Right ventricle myocardium superior (tissue), 1 donor: ENCODE measurements at regions not wholly inside any gene's neighbourhood (a gene's known extent, or its start where the extent isn't known, plus 50 kb on each side); places are given as distances from the start of the nearest gene placed in this dataset.
A peak's percentile ranks its signal among the peaks of the same experiment; 100 is the strongest.
"Not testable (repeated sequence)": the region's sequence is repeated elsewhere in the genome, so short reads cannot be mapped to it uniquely, and the experiment has no call there.

ENCODE experiments used
- ATAC-seq: fragments of 200-7000 bp; cut with Tn5 transposase; one replicate; pipeline ENCODE4 v1.9.1; 2020; ENCODE audit warnings: mild to moderate bottlenecking; ENCODE audit not compliant: poor library complexity
- DNase-seq: peaks from one replicate; pipeline ENCODE4 v3.0.0-alpha.2; 2020
- intact Hi-C: fragments of 100-400 bp; cut with DNase I; formaldehyde crosslinking; loops from one replicate; pipeline ENCODE4 v1.11.2; 2022
- donor health status: DM: no; HTN: yes; CAD: no; lungs with severe emphysema.

GRCh38 chr10:117492504-117492903, 50.0 kb upstream of the EMX2 start:
- DNase-seq, result no peak

GRCh38 chr10:117488004-117488403, 54.5 kb upstream of the EMX2 start:
- intact Hi-C loops, result no loop called here
- DNase-seq (no peak), ATAC-seq (no peak)

More at GRCh38 chr10:117492504-117492903, 50.0 kb upstream of the EMX2 start:
- no peak for ATAC-seq
- intact Hi-C loops, result loop anchor here (10.0 kb wide), 1 partner anchor 962 kb away; no protein-coding TSS in a partner anchor

GRCh38 chr10:117486606-117487005, 55.9 kb upstream of the EMX2 start:
- DNase-seq (no peak), ATAC-seq (no peak)
- intact Hi-C loops, result no loop called here

DNA sequence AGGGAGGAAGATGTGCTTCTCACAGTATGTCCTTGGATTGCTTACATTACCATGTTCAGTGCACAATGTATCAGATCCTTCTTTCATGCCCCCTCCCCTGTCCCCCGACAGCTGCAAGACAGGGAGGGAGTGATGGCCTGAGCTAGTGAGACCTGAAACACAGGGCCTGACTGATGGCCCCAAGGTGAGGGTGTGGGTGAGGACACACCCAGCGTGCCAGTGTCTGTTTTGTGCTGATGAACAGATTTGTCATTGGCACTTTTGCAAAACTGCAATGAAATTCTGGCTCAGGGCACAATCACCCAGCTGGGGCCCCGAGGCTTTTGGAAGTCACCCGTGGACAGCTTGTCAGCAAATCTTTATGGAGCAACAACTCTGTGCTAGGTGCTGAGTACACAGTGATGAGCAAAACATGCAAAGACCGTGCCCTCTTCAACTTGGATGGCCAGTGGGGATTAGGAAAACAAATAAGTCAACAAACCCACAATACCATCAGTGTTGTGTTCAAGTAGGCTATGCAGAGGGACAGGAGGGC, 59.4 kb upstream of the EMX2 start:
- ATAC-seq, result no peak
- intact Hi-C loops, result no loop called here
- no peak for DNase-seq

- DNase-seq, intact Hi-C loops, ATAC-seq: not testable (repeated sequence)
These were observed 61.5 kb upstream of the EMX2 start for GRCh38 chr10:117481011-117481410.

GRCh38 chr10:117480097-117480496, 62.4 kb upstream of the EMX2 start:
- intact Hi-C loops, result no loop called here
- no peak for ATAC-seq
- DNase-seq, result no peak

GRCh38 chr10:117477961-117478670, 64.4 kb upstream of the EMX2 start:
- DNase-seq, result no peak
- intact Hi-C loops, result no loop called here
- no peak for ATAC-seq

- peak; percentile 95 for ATAC-seq
- intact Hi-C loops, result no loop called here
- DNase-seq, result peak; percentile 51
These were observed 65.2 kb upstream of the EMX2 start for GRCh38 chr10:117477211-117477947.

- intact Hi-C loops, result no loop called here
- DNase-seq (no peak), ATAC-seq (peak; percentile 59)
These were observed 65.8 kb upstream of the EMX2 start for GRCh38 chr10:117476716-117477115.

GRCh38 chr10:117476281-117476680, 66.3 kb upstream of the EMX2 start:
- no peak for DNase-seq
- ATAC-seq, result no peak
- intact Hi-C loops, result no loop called here

DNA sequence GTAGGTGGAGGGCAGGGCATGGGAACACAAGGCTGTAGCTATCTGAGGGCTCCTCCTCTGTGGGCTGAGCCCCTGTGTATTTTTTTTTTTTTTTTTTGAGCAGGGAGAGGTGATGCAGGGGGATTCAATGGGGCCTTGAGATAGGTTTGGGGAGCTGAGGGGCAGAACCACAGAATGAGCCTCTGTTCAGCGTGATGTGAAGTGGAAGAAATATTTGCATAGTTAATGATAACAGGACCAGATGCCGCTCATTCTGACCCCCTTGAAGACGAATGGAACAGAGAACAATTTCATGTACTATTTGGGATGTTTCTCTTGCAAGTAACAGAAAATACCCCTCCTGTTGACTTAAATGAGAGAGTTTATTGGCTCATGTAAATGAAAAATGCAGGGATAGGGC, 69.7 kb upstream of the EMX2 start:
- ATAC-seq (no peak), DNase-seq (no peak)
- intact Hi-C loops, result no loop called here

GRCh38 chr10:117471344-117471874, 71.1 kb upstream of the EMX2 start:
- ATAC-seq (no peak), DNase-seq (no peak)
- intact Hi-C loops, result no loop called here

GRCh38 chr10:117470733-117471132, 71.8 kb upstream of the EMX2 start:
- DNase-seq (no peak), ATAC-seq (no peak)
- intact Hi-C loops, result no loop called here

- intact Hi-C loops, result no loop called here
- DNase-seq, result no peak
- no peak for ATAC-seq
These were observed 73.9 kb upstream of the EMX2 start for GRCh38 chr10:117468665-117469064.

DNA sequence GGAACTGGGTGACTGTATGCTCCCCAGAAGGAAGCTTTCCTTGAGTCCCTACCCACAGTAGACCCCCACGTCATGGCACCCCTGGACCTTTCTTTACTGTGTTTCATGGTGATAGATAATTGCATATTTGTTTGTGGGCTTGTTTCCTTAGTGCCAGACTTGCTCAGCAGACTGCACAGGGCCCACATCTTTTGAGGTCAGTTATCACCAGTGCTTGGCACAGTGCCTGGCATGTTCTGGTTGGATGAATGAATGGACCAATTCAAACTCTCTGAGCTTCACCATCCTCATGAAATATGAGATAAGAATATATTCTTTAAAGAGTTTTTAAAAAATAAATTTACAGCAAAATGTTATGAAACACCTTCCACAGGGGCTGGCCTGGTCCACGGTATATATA, 78.4 kb upstream of the EMX2 start:
- DNase-seq (no peak), ATAC-seq (no peak)
- intact Hi-C loops, result no loop called here

DNA sequence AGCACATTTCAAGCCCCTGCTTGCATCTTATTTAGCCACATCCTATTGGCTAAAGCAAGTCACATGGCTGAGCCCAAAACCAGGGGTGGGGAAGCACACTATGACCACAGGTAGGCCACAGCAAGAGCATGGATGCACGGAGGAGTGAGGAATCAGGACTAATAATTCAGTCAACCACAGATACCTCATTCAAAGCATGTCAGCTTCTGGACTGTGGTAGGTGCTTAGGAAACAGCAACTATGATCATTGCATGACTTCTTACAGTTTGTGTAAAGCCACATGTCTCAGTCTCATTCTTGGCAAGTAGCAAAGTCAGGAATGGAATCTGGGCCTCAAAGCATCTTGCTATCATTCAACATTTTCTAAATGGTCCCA, 79.0 kb upstream of the EMX2 start:
- DNase-seq, result no peak
- intact Hi-C loops, result no loop called here
- ATAC-seq, result no peak

DNA sequence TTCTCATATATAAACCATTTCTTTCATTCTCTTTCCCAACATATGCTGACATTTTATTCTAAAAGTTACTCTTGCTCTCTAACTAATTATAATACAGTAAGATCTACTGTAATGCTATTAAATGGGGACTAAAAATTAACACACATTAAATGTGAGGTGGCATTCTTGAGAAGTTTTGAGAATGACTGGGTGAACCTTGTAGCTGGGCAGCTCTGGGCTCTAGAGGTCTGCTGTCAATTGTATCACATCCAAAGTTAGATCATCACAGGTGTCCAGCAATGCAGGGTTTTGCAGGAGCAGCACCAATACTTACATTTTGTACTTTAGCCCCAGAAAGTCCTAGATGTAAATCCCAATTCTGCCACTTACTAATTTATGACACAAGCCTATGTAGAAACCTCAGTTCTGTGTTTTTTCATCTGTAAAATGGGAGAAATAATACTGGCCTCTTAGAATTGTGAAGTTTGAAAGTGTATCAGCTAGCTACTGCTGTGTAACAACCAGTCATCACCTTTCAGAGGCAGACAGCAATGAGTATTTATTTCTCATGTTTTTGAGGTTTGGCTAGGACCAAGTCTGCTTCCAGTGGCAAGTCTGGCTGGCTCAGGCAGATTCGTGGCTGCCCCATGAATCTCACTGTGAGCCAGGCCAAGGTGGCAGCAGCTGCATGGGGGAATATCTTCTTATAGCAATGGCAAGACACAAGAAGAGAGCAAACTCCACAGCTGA, 79.6 kb upstream of the EMX2 start:
- intact Hi-C loops, result no loop called here
- ATAC-seq, result no peak
- no peak for DNase-seq

DNA sequence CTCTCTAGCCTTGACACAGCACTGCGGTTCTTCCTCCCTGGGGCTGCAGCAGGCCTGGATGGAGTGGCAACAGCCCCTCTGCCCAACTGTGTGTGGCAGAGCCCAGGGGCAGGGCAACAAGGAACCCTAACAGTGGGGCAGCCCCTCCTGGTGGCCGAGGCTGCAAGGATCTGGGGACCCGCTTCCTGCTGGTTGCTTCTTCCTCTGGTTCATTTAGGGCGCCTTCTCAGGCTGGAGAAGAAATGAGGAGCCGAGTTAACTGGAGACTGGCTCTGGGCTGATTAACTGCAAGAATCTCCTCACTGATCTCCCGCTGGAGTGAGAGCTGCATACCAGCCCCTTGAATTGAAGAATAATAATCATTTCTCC, 80.1 kb upstream of the EMX2 start:
- ATAC-seq, result no peak
- intact Hi-C loops, result no loop called here
- no peak for DNase-seq

DNA sequence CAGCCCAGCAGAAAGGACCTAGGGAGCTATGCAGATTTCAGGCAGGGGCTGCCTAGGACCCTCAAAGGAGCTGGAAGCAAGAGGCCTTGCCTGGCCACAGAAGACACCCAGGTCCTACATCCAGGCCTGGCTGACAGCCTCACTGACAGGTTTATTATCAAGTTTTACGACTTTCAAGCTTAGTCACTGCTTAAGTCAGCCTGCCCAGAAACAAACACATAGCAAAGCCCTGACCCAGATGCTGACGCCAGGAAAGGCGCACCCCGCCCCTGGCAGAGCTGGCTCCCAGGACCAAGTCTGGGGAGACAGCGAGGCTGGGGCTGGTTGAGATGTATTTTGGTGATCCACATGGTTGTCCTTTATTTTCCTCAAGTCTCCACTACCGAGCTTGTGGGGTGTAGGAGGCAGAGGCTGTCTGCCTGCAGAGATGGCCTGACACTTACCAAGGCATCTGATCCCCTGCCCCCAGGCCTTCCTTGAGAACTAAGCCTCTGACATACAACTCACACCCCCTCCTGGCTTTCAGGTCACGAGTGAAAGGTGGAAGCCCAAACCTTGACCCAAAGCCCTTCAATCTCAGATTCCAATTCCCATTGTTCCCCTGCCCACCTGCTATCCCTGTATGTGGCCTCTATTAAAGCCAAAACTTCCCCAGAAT, 80.7 kb upstream of the EMX2 start:
- ATAC-seq, result peak; percentile 38
- peak; percentile 54 for DNase-seq
- intact Hi-C loops, result no loop called here
